ENCODE measurements at regions not wholly inside any gene's neighbourhood (a gene's known extent, or its start where the extent isn't known, plus 50 kb on each side); places are given as distances from the start of the nearest gene placed in this dataset.

DNA sequence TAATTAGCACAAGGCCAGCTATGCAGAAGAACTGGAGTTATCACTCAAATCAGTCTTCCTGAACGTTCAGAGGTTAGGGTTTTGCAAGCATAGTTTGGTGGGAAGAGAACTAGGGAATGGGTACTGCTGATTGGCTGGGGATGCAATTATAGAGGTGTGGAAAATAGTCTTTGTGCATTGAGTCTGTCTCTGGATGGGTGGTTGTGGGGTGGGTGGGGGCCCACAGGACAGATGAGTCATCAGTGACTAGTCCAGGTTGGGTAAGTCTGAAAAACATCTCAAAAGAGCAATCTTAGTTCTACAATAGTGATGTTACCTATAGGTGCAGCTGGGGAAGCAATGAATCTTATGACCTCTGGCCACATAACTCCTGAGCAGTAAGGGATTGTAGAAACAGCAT lies 89.7 kb upstream of the HMCN1 start:
- Histone ChIP-seq H3K9ac (ENCODE audit: low read depth, low read length) (no peak overlapping the region), H3K9me3 (ENCODE audit: insufficient read depth, low read depth, low read length) (peaks cover 14% of the 10 kb centered on the region), H3K27ac (ENCODE audit: low read length) (no peak overlapping the region), H3K4me1 (ENCODE audit: insufficient read depth, low read length) (peaks cover 25% of the 10 kb centered on the region), H3K27me3 (ENCODE audit: insufficient read depth, low read length) (no peaks in the 10 kb centered on the region), H3K4me3 (ENCODE audit: low read length) (peak overlapping the region; percentile 8), H3K36me3 (ENCODE audit: insufficient read depth, low read depth, low read length) (peaks cover 6% of the 10 kb centered on the region; the same call in 1 of the 2 replicates)

DNA sequence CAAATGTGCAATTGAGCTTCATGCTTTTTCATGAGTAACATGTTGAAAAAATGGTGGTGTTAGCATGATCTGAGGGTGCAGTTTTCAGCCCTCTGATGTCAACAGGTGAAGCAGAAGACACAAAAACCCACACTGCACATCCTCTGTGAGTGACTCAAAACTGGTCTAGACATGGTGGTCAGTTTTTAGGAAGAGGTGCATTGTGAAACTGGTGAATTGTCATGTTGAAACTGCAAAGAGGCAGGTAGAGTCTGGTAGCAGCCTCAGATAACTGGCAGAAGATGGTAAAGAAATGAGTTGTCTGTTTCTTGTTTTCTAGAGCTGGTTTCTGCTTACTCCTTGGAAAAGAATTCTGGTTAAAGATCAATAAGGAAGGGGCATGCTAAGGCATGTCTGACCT lies 97.3 kb upstream of the HMCN1 start:
- no peak overlapping the region for H3K9ac ChIP-seq (ENCODE audit: low read depth, low read length)
- H3K4me3 ChIP-seq (ENCODE audit: low read length): no peak overlapping the region
- H3K27me3 ChIP-seq (ENCODE audit: insufficient read depth, low read length): no peaks in the 10 kb centered on the region
- H3K27ac ChIP-seq (ENCODE audit: low read length): no peak overlapping the region
- H3K36me3 ChIP-seq (ENCODE audit: insufficient read depth, low read depth, low read length): no peaks in the 10 kb centered on the region; the same call in 1 of the 2 replicates
- H3K9me3 ChIP-seq (ENCODE audit: insufficient read depth, low read depth, low read length): peaks cover 16% of the 10 kb centered on the region; the same call in 1 of the 2 replicates
- H3K4me1 ChIP-seq (ENCODE audit: insufficient read depth, low read length): no peaks in the 10 kb centered on the region

DNA sequence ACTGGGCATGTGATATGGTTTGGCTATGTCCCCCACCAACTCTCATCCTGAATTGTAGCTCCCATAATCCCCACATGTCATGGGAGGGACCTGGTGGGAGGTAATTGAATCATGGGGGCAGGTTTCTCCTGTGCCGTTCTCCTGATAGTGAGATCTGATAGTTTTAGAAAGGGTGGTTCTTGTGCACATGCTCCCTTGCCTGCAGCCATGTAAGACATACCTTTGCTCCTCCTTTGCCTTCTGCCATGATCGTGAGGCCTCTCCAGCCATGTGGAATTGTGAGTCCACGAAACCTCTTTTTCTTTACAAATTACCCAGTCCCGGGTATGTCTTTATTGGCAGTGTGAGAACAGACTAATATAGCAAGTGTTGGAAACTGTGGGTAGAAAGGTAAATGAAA lies 99.5 kb upstream of the HMCN1 start:
- Histone ChIP-seq H3K27ac (ENCODE audit: low read length) (no peak overlapping the region), H3K9me3 (ENCODE audit: insufficient read depth, low read depth, low read length) (peaks cover 16% of the 10 kb centered on the region; the same call in 1 of the 2 replicates), H3K4me3 (ENCODE audit: low read length) (no peak overlapping the region), H3K27me3 (ENCODE audit: insufficient read depth, low read length) (no peaks in the 10 kb centered on the region), H3K9ac (ENCODE audit: low read depth, low read length) (no peak overlapping the region), H3K36me3 (ENCODE audit: insufficient read depth, low read depth, low read length) (no peaks in the 10 kb centered on the region; the same call in 1 of the 2 replicates), H3K4me1 (ENCODE audit: insufficient read depth, low read length) (no peaks in the 10 kb centered on the region)

DNA sequence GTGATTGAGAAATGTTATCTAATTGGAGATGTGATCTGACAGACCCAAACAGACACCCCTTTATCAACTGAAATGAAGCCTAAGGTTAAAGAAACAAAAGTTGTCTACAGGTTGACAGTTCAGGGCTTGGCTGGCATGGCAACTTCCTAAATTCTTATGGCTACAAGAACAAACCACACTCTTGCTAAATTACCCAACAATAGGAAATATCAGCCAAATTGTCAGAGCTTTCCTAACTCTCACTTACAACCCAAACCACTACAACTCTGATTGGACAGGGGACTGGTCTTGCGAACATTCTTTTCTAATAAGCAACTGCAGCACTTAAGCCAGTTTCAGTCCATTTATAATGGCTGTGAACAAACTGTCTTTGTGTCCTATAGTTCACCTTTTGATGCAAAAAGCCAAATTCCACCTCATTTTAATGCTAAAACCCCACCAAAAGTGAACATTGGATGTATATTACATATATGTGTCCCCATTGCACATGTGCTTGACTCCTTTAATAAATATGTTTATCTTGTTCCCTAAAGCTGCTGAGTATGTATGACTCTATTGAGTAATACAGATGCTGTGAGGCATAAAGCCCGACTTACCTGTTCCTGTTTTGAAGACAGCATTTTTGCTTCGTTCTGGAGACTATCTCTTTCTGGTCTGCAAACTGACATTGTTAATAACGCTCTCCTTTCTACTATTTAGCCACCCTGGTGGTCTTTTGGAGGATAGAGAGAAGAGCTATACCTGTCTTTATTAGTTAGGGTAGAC lies 101.3 kb upstream of the HMCN1 start:
- no peaks in the 10 kb centered on the region for H3K4me1 ChIP-seq (ENCODE audit: insufficient read depth, low read length)
- H3K36me3 ChIP-seq (ENCODE audit: insufficient read depth, low read depth, low read length): no peaks in the 10 kb centered on the region; the same call in 1 of the 2 replicates
- no peak overlapping the region for H3K9ac ChIP-seq (ENCODE audit: low read depth, low read length)
- H3K27me3 ChIP-seq (ENCODE audit: insufficient read depth, low read length): no peaks in the 10 kb centered on the region
- H3K9me3 ChIP-seq (ENCODE audit: insufficient read depth, low read depth, low read length): peaks cover 16% of the 10 kb centered on the region; the same call in 1 of the 2 replicates
- H3K27ac ChIP-seq (ENCODE audit: low read length): no peak overlapping the region
- no peak overlapping the region for H3K4me3 ChIP-seq (ENCODE audit: low read length)

- H3K27me3 ChIP-seq (ENCODE audit: insufficient read depth, low read length): no peaks in the 10 kb centered on the region
- H3K4me1 ChIP-seq (ENCODE audit: insufficient read depth, low read length): no peaks in the 10 kb centered on the region
- no peak overlapping the region for H3K27ac ChIP-seq (ENCODE audit: low read length)
- H3K4me3 ChIP-seq (ENCODE audit: low read length): no peak overlapping the region
- H3K36me3 ChIP-seq (ENCODE audit: insufficient read depth, low read depth, low read length): no peaks in the 10 kb centered on the region; the same call in 1 of the 2 replicates
- no peak overlapping the region for H3K9ac ChIP-seq (ENCODE audit: low read depth, low read length)
- peaks cover 7% of the 10 kb centered on the region; the same call in 1 of the 2 replicates for H3K9me3 ChIP-seq (ENCODE audit: insufficient read depth, low read depth, low read length)
Measured at GRCh38 chr1:185631843-185632242, 102.3 kb upstream of the HMCN1 start.

DNA sequence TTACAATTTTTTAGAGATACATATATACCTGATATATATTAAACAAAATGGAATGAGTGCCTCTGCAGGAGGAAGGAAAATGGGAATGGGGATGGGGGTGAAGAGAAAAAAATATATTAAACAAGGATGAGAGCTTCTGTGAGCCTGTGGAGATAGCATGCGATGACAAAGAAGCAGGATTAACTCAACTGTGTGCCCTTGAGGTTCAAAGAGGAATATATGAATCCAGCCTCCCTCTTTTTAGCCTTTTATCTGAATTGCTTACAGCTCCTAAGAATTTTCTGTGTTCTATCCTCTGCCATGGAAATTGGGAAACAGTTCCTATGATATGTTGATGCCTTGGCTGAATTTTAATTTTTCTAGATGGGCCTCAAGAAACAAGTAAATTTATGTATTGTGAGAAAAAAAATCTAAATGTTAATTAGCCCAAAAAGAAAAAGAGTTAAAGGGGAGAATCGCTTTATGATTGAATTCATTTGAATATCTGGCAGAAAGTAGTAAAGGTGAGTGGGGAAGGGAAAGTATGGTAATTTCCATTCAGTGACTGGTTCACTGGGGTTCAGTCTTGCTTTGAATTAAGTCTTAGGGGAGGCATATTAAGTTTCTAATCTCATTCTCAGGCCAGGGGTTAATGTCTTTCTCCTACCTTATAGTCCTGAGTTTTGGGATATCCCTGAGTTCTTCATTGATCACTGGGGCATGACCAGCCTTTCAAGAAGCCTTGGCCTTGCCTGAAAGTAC lies 106.3 kb upstream of the HMCN1 start:
- Histone ChIP-seq H3K36me3 (ENCODE audit: insufficient read depth, low read depth, low read length) (no peaks in the 10 kb centered on the region), H3K9ac (ENCODE audit: low read depth, low read length) (no peak overlapping the region), H3K9me3 (ENCODE audit: insufficient read depth, low read depth, low read length) (no peaks in the 10 kb centered on the region), H3K27ac (ENCODE audit: low read length) (no peak overlapping the region), H3K27me3 (ENCODE audit: insufficient read depth, low read length) (no peaks in the 10 kb centered on the region), H3K4me3 (ENCODE audit: low read length) (no peak overlapping the region), H3K4me1 (ENCODE audit: insufficient read depth, low read length) (no peaks in the 10 kb centered on the region)

- Histone ChIP-seq H3K9ac (ENCODE audit: low read depth, low read length) (no peak overlapping the region), H3K4me1 (ENCODE audit: insufficient read depth, low read length) (no peaks in the 10 kb centered on the region), H3K4me3 (ENCODE audit: low read length) (no peak overlapping the region), H3K36me3 (ENCODE audit: insufficient read depth, low read depth, low read length) (no peaks in the 10 kb centered on the region), H3K9me3 (ENCODE audit: insufficient read depth, low read depth, low read length) (no peaks in the 10 kb centered on the region), H3K27ac (ENCODE audit: low read length) (no peak overlapping the region), H3K27me3 (ENCODE audit: insufficient read depth, low read length) (no peaks in the 10 kb centered on the region)
Measured at GRCh38 chr1:185627171-185627570, 107.0 kb upstream of the HMCN1 start.

DNA sequence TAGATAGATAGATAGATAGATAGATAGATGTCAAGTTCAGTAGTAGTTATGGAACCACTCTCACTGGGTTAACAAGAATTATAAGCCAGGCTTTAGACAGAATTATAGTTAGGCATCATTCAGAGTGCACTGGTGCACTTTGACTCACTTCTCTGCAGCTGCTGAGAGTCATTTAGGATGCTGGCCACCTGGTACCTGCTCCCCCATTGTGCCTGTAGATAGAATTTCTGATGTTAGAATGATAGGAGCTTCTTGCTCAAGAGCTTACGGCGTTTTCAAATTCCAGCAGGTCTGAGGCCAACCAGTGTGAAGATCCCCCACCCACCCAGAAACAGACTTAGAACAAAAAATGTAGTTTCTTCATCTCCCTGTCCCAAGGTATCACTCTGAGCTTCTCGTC lies 107.8 kb upstream of the HMCN1 start:
- H3K9me3 ChIP-seq (ENCODE audit: insufficient read depth, low read depth, low read length): no peaks in the 10 kb centered on the region
- H3K36me3 ChIP-seq (ENCODE audit: insufficient read depth, low read depth, low read length): no peaks in the 10 kb centered on the region
- H3K27me3 ChIP-seq (ENCODE audit: insufficient read depth, low read length): no peaks in the 10 kb centered on the region
- no peak overlapping the region for H3K27ac ChIP-seq (ENCODE audit: low read length)
- no peak overlapping the region for H3K4me3 ChIP-seq (ENCODE audit: low read length)
- H3K9ac ChIP-seq (ENCODE audit: low read depth, low read length): no peak overlapping the region
- no peaks in the 10 kb centered on the region for H3K4me1 ChIP-seq (ENCODE audit: insufficient read depth, low read length)

GRCh38 chr1:185610954-185611353 lies 123.2 kb upstream of the HMCN1 start:
- Histone ChIP-seq H3K4me3 (ENCODE audit: low read length) (no peak overlapping the region), H3K27me3 (ENCODE audit: insufficient read depth, low read length) (no peaks in the 10 kb centered on the region), H3K9ac (ENCODE audit: low read depth, low read length) (no peak overlapping the region), H3K36me3 (ENCODE audit: insufficient read depth, low read depth, low read length) (no peaks in the 10 kb centered on the region), H3K9me3 (ENCODE audit: insufficient read depth, low read depth, low read length) (no peaks in the 10 kb centered on the region), H3K27ac (ENCODE audit: low read length) (no peak overlapping the region), H3K4me1 (ENCODE audit: insufficient read depth, low read length) (no peaks in the 10 kb centered on the region)

DNA sequence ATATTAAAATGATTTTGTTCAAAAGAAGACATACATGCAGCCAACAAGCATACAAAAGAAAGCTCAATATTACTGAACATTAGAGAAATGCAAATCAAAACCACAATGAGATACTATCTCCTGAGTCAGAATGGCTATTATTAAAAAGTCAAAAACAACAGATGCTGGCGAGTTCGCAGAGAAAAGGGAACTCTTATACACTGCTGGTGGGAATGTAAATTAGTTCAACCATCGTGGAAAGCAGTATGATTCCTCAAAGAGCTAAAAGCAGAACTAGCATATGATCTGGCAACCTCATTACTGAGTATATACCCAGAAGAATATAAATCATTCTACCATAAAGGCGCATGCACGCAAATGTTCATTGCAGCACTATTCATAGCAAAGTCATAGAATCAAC lies 126.0 kb upstream of the HMCN1 start:
- Histone ChIP-seq H3K9me3 (ENCODE audit: insufficient read depth, low read depth, low read length) (no peaks in the 10 kb centered on the region), H3K4me1 (ENCODE audit: insufficient read depth, low read length) (no peaks in the 10 kb centered on the region), H3K9ac (ENCODE audit: low read depth, low read length) (no peak overlapping the region), H3K27me3 (ENCODE audit: insufficient read depth, low read length) (no peaks in the 10 kb centered on the region), H3K4me3 (ENCODE audit: low read length) (no peak overlapping the region), H3K27ac (ENCODE audit: low read length) (no peak overlapping the region), H3K36me3 (ENCODE audit: insufficient read depth, low read depth, low read length) (no peaks in the 10 kb centered on the region)

DNA sequence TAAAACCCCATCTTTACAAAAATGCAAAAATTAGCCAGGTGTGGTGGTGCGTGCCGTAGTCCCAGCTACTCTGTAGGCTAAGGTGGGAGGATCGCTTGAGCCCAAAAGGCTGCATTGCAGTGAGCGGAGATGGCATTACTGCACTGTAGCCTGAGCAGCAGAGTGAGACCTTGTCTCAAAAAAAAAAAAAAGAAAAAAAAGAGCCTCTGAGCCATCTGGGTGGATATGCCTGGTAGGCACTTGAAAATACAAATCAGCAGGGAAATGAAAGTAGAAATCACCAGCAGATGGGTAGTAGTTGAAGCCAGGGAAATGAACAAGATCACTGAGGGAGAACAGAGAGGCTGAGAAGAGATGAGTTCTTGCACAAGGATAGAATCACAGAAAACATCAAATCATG lies 131.0 kb upstream of the HMCN1 start:
- Histone ChIP-seq H3K4me1 (ENCODE audit: insufficient read depth, low read length) (no peaks in the 10 kb centered on the region), H3K4me3 (ENCODE audit: low read length) (no peak overlapping the region), H3K9me3 (ENCODE audit: insufficient read depth, low read depth, low read length) (no peaks in the 10 kb centered on the region), H3K36me3 (ENCODE audit: insufficient read depth, low read depth, low read length) (no peaks in the 10 kb centered on the region), H3K9ac (ENCODE audit: low read depth, low read length) (no peak overlapping the region), H3K27me3 (ENCODE audit: insufficient read depth, low read length) (no peaks in the 10 kb centered on the region), H3K27ac (ENCODE audit: low read length) (no peak overlapping the region)

- Histone ChIP-seq H3K9ac (ENCODE audit: low read depth, low read length) (no peak overlapping the region), H3K27ac (ENCODE audit: low read length) (no peak overlapping the region), H3K4me1 (ENCODE audit: insufficient read depth, low read length) (no peaks in the 10 kb centered on the region), H3K4me3 (ENCODE audit: low read length) (no peak overlapping the region), H3K36me3 (ENCODE audit: insufficient read depth, low read depth, low read length) (no peaks in the 10 kb centered on the region), H3K27me3 (ENCODE audit: insufficient read depth, low read length) (no peaks in the 10 kb centered on the region), H3K9me3 (ENCODE audit: insufficient read depth, low read depth, low read length) (no peaks in the 10 kb centered on the region)
Measured at GRCh38 chr1:185601189-185601588, 133.0 kb upstream of the HMCN1 start.
